GM23338 (cell line): ENCODE measurements at regions not wholly inside any gene's neighbourhood (a gene's known extent, or its start where the extent isn't known, plus 50 kb on each side); places are given as distances from the start of the nearest gene placed in this dataset.

ENCODE experiments used
- ATAC-seq: fragments of 200-7000 bp; cut with Tn5 transposase; 3 replicates; pipeline ENCODE4 v1.9.1; 2020
- DNase-seq: peaks from one replicate; pipeline ENCODE4 v3.0.0-alpha.2; 2015; ENCODE audit warnings: low spot score
- H2AFZ ChIP-seq: fragments of 200-600 bp; sonication (generic); 2 replicates; pipeline ENCODE4 v1.8.0; 2016; ENCODE audit warnings: antibody characterized with exemption, mild to moderate bottlenecking, moderate library complexity
- H3F3A ChIP-seq: fragments of 200-600 bp; sonication (generic); replicated peaks from 2 replicates; pipeline ENCODE4 v1.8.0; 2017; ENCODE audit warnings: antibody characterized with exemption, mixed run types, low read depth
- H3K27ac ChIP-seq: fragments of 200-600 bp; sonication (generic); 2 replicates; pipeline ENCODE4 v1.6.1; 2016; ENCODE audit warnings: low read depth
- H3K27me3 ChIP-seq: fragments of 200-600 bp; sonication (generic); 2 replicates; pipeline ENCODE4 v1.8.0; 2016; ENCODE audit warnings: mild to moderate bottlenecking, mixed run types, moderate library complexity; ENCODE audit not compliant: insufficient read depth
- H3K36me3 ChIP-seq: fragments of 200-600 bp; sonication (generic); 2 replicates; pipeline ENCODE4 v1.8.0; 2016; ENCODE audit warnings: mild to moderate bottlenecking; ENCODE audit not compliant: insufficient read depth
- H3K4me1 ChIP-seq: fragments of 200-600 bp; sonication (generic); 2 replicates; pipeline ENCODE4 v1.8.0; 2016; ENCODE audit warnings: mild to moderate bottlenecking, moderate library complexity; ENCODE audit not compliant: insufficient read depth
- H3K4me2 ChIP-seq: fragments of 200-600 bp; sonication (generic); 2 replicates; pipeline ENCODE4 v1.7.1; 2017; ENCODE audit warnings: mixed run types
- H3K4me3 ChIP-seq: fragments of 200-600 bp; sonication (generic); 2 replicates; pipeline ENCODE4 v1.6.1; 2016; ENCODE audit warnings: mixed run types
- H3K79me2 ChIP-seq: fragments of 200-600 bp; sonication (generic); replicated peaks from 2 replicates; pipeline ENCODE4 v1.8.0; 2017; ENCODE audit warnings: mild to moderate bottlenecking; ENCODE audit not compliant: insufficient read depth
- H3K9me2 ChIP-seq: fragments of 200-600 bp; sonication (generic); 2 replicates; pipeline ENCODE4 v1.8.0; 2017; ENCODE audit not compliant: insufficient read depth
- H4K20me1 ChIP-seq: fragments of 200-600 bp; sonication (generic); replicated peaks from 2 replicates; pipeline ENCODE4 v1.8.0; 2017; ENCODE audit warnings: mild to moderate bottlenecking; ENCODE audit not compliant: insufficient read depth
- H3K27ac Mint-ChIP-seq: 2 replicates; pipeline ENCODE4 v1.8.0; 2020; ENCODE audit warnings: inconsistent platforms, mild to moderate bottlenecking, moderate library complexity, mixed read lengths
- H3K27me3 Mint-ChIP-seq: 3 replicates; pipeline ENCODE4 v1.8.0; 2022; ENCODE audit warnings: low read depth, mild to moderate bottlenecking, moderate library complexity, mixed read lengths, inconsistent platforms; ENCODE audit not compliant: insufficient read depth, poor library complexity
- H3K36me3 Mint-ChIP-seq: 3 replicates; pipeline ENCODE4 v1.8.0; 2021; ENCODE audit warnings: low read depth, mild to moderate bottlenecking, inconsistent platforms, moderate library complexity, mixed read lengths
- H3K4me1 Mint-ChIP-seq: 3 replicates; pipeline ENCODE4 v1.8.0; 2020; ENCODE audit warnings: mild to moderate bottlenecking, inconsistent platforms, mixed read lengths
- H3K4me3 Mint-ChIP-seq: 3 replicates; pipeline ENCODE4 v1.8.0; 2021; ENCODE audit warnings: moderate library complexity, mild to moderate bottlenecking, inconsistent platforms, mixed read lengths
- H3K9me3 Mint-ChIP-seq: 3 replicates; pipeline ENCODE4 v1.8.0; 2020; ENCODE audit warnings: moderate library complexity, mild to moderate bottlenecking, inconsistent platforms, mixed read lengths
- CREB1 ChIP-seq: fragments of 250-450 bp; sonication (Bioruptor Pico); IDR thresholded peaks from 2 replicates; pipeline ENCODE4 v1.5.0; 2020; ENCODE audit warnings: low read depth, mild to moderate bottlenecking, moderate library complexity
- CTCF ChIP-seq, 2 experiments: fragments of 200-600 bp in 1 of 2; sonication (generic) in 1 of 2; conservative IDR thresholded peaks; 2 replicates each; pipeline versions ENCODE4 v1.5.1 to v1.6.1; 2016 to 2017; ENCODE audit warnings: antibody characterized with exemption in 2 of 2, low read depth in 2 of 2, mild to moderate bottlenecking in 2 of 2, moderate library complexity in 1 of 2
- ETS1 ChIP-seq: IDR thresholded peaks from 2 replicates; pipeline ENCODE4 v1.6.1; 2016; ENCODE audit warnings: antibody characterized with exemption
- EZH2 ChIP-seq: fragments of 200-600 bp; sonication (generic); IDR thresholded peaks from one replicate; pipeline ENCODE4 v1.8.0; 2017; ENCODE audit warnings: antibody characterized with exemption, mild to moderate bottlenecking, low read depth; ENCODE audit not compliant: unreplicated experiment
- EZH2phosphoT487 ChIP-seq: fragments of 200-600 bp; sonication (generic); IDR thresholded peaks from one replicate; pipeline ENCODE4 v1.8.1; 2018; ENCODE audit warnings: antibody characterized with exemption; ENCODE audit not compliant: unreplicated experiment
- JUNB ChIP-seq: IDR thresholded peaks from one replicate; pipeline ENCODE4 v1.6.1; 2016; ENCODE audit warnings: antibody characterized with exemption; ENCODE audit not compliant: unreplicated experiment
- NANOG ChIP-seq: IDR thresholded peaks from 2 replicates; pipeline ENCODE4 v1.6.1; 2016; ENCODE audit warnings: antibody characterized with exemption, borderline replicate concordance
- POLR2AphosphoS5 ChIP-seq: IDR thresholded peaks from 2 replicates; pipeline ENCODE4 v1.6.1; 2016; ENCODE audit warnings: antibody characterized with exemption, low read depth
- REST ChIP-seq: IDR thresholded peaks from one replicate; pipeline ENCODE4 v1.6.1; 2018; ENCODE audit warnings: antibody characterized with exemption; ENCODE audit not compliant: unreplicated experiment
- STAT1 ChIP-seq: IDR thresholded peaks from one replicate; pipeline ENCODE4 v1.6.1; 2016; ENCODE audit warnings: antibody characterized with exemption; ENCODE audit not compliant: unreplicated experiment
- ZNF114 ChIP-seq: fragments of 250-450 bp; sonication (Bioruptor Pico); IDR thresholded peaks from 2 replicates; pipeline ENCODE4 v1.5.0; 2020; ENCODE audit warnings: mild to moderate bottlenecking, moderate library complexity
- ZNF331 ChIP-seq: fragments of 250-450 bp; sonication (Bioruptor Pico); IDR thresholded peaks from 2 replicates; pipeline ENCODE4 v1.5.0; 2020; ENCODE audit warnings: low read depth, mild to moderate bottlenecking, moderate library complexity
- ZNF462 ChIP-seq: fragments of 250-450 bp; sonication (Bioruptor Pico); IDR thresholded peaks from 2 replicates; pipeline ENCODE4 v1.5.0; 2020; ENCODE audit warnings: mild to moderate bottlenecking, moderate library complexity

GRCh38 chr14:97554597-97554996 is 757.4 kb downstream of the VRK1 start:
- H3K36me3 ChIP-seq: no peaks in the 10 kb centered on the region
- H4K20me1 ChIP-seq: 0 out of 2 replicates have a peak, but pooled peaks cover under 1% of the 10 kb centered on the region
- H3K27me3 Mint-ChIP-seq: no peaks in the 10 kb centered on the region
- peaks cover 27% of the 10 kb centered on the region for H3K4me1 Mint-ChIP-seq
- DNase-seq (no peak), ATAC-seq (no peak)
- peaks cover 5% of the 10 kb centered on the region; the same call in 2 of the 3 replicates for H3K9me3 Mint-ChIP-seq
- no peaks in the 10 kb centered on the region for H3K79me2 ChIP-seq
- H3K36me3 Mint-ChIP-seq: no peaks in the 10 kb centered on the region
- peaks cover 14% of the 10 kb centered on the region for H3K4me1 ChIP-seq
- no peak overlapping the region for H3K27ac Mint-ChIP-seq
- no peak for TF ChIP-seq JUNB
- TF ChIP-seq ZNF114: no peak
- no peak for TF ChIP-seq CTCF (conservative IDR thresholded peaks at IDR 0.05; ENCODE audit: low read depth in 2 of 2)
- TF ChIP-seq ETS1: no peak
- no peak for TF ChIP-seq CREB1 (CRISPR knock-in tag)
- TF ChIP-seq ZNF331 (CRISPR knock-in tag): no peak
- no peak for TF ChIP-seq EZH2phosphoT487
- no peak for TF ChIP-seq REST
- no peak for TF ChIP-seq NANOG
- no peak for TF ChIP-seq EZH2
- TF ChIP-seq ZNF462 (CRISPR knock-in tag): no peak
- TF ChIP-seq POLR2AphosphoS5: no peak
- TF ChIP-seq STAT1: no peak
- H3K4me2 ChIP-seq: no peak overlapping the region
- H3K27ac ChIP-seq: no peak overlapping the region
- H3K27me3 ChIP-seq: no peaks in the 10 kb centered on the region
- H3K4me3 Mint-ChIP-seq: no peak overlapping the region
- no peak overlapping the region for H3K4me3 ChIP-seq
- no peaks in the 10 kb centered on the region for H3F3A ChIP-seq
- H3K9me2 ChIP-seq: no peaks in the 10 kb centered on the region
- H2AFZ ChIP-seq: no peak overlapping the region
